ENCODE measurements at regions not wholly inside any gene's neighbourhood (a gene's known extent, or its start where the extent isn't known, plus 50 kb on each side); places are given as distances from the start of the nearest gene placed in this dataset.

GRCh38 chr7:36802459-36803135 lies 78.3 kb upstream of the AOAH start:
- Mint-ChIP-seq H3K27ac (no peak overlapping the region), H3K27me3 (peaks cover 8% of the 10 kb centered on the region), H3K4me1 (no peaks in the 10 kb centered on the region), H3K9me3 (no peaks in the 10 kb centered on the region), H3K4me3 (no peak overlapping the region), H3K36me3 (no peaks in the 10 kb centered on the region)
- DNase-seq (ENCODE audit: low spot score in 2 of 2) (no peak), ATAC-seq (ENCODE audit: low read depth) (no peak)

- DNase-seq (ENCODE audit: low spot score in 2 of 2) (no peak), ATAC-seq (ENCODE audit: low read depth) (no peak)
- Mint-ChIP-seq H3K9me3 (no peaks in the 10 kb centered on the region), H3K27ac (no peak overlapping the region), H3K27me3 (peaks cover 5% of the 10 kb centered on the region), H3K4me1 (no peaks in the 10 kb centered on the region), H3K36me3 (no peaks in the 10 kb centered on the region), H3K4me3 (no peak overlapping the region)
These were observed 72.7 kb upstream of the AOAH start for GRCh38 chr7:36796850-36797536.

- ATAC-seq (ENCODE audit: low read depth) (no peak), DNase-seq (ENCODE audit: low spot score in 2 of 2) (no peak)
- Mint-ChIP-seq H3K36me3 (no peaks in the 10 kb centered on the region), H3K4me1 (no peaks in the 10 kb centered on the region), H3K4me3 (no peak overlapping the region), H3K27ac (no peak overlapping the region), H3K9me3 (no peaks in the 10 kb centered on the region), H3K27me3 (peaks cover 5% of the 10 kb centered on the region)
These were observed 71.2 kb upstream of the AOAH start for GRCh38 chr7:36795451-36796021.

- no peak overlapping the region for H3K27ac Mint-ChIP-seq
These were observed 70.4 kb upstream of the AOAH start for GRCh38 chr7:36794689-36795088.

GRCh38 chr7:36792421-36792820 lies 68.1 kb upstream of the AOAH start:
- Mint-ChIP-seq H3K9me3 (no peaks in the 10 kb centered on the region), H3K36me3 (no peaks in the 10 kb centered on the region), H3K27ac (no peak overlapping the region), H3K27me3 (peaks cover 5% of the 10 kb centered on the region), H3K4me3 (no peak overlapping the region), H3K4me1 (peaks cover 4% of the 10 kb centered on the region)
- DNase-seq (ENCODE audit: low spot score in 2 of 2) (no peak), ATAC-seq (ENCODE audit: low read depth) (no peak)

More at GRCh38 chr7:36794689-36795088, 70.4 kb upstream of the AOAH start:
- ATAC-seq (ENCODE audit: low read depth) = no peak
- Mint-ChIP-seq H3K9me3 (no peaks in the 10 kb centered on the region), H3K36me3 (no peaks in the 10 kb centered on the region), H3K4me3 (no peak overlapping the region), H3K27me3 (peaks cover 5% of the 10 kb centered on the region), H3K4me1 (no peaks in the 10 kb centered on the region)
- no peak for DNase-seq (ENCODE audit: low spot score in 2 of 2)

- Mint-ChIP-seq H3K4me1 (peaks cover 4% of the 10 kb centered on the region), H3K36me3 (no peaks in the 10 kb centered on the region), H3K9me3 (no peaks in the 10 kb centered on the region), H3K4me3 (no peak overlapping the region), H3K27me3 (peaks cover 5% of the 10 kb centered on the region), H3K27ac (no peak overlapping the region)
- DNase-seq (ENCODE audit: low spot score in 2 of 2) (no peak), ATAC-seq (ENCODE audit: low read depth) (no peak)
These were observed 66.1 kb upstream of the AOAH start for GRCh38 chr7:36790311-36790787.

GRCh38 chr7:36788825-36789470 lies 64.7 kb upstream of the AOAH start:
- Mint-ChIP-seq H3K4me3 (no peak overlapping the region), H3K9me3 (no peaks in the 10 kb centered on the region), H3K4me1 (peaks cover 14% of the 10 kb centered on the region), H3K36me3 (no peaks in the 10 kb centered on the region), H3K27me3 (peaks cover 5% of the 10 kb centered on the region), H3K27ac (no peak overlapping the region)
- no peak for ATAC-seq (ENCODE audit: low read depth)
- no peak for DNase-seq (ENCODE audit: low spot score in 2 of 2)

GRCh38 chr7:36787933-36788378 lies 63.7 kb upstream of the AOAH start:
- Mint-ChIP-seq H3K9me3 (no peaks in the 10 kb centered on the region), H3K27me3 (peaks cover 5% of the 10 kb centered on the region), H3K4me1 (peaks cover 14% of the 10 kb centered on the region), H3K36me3 (no peaks in the 10 kb centered on the region), H3K4me3 (no peak overlapping the region), H3K27ac (no peak overlapping the region)
- ATAC-seq (ENCODE audit: low read depth) (no peak), DNase-seq (ENCODE audit: low spot score in 2 of 2) (no peak)

- H3K4me1 Mint-ChIP-seq = peaks cover 14% of the 10 kb centered on the region
- peak; percentile 98 for ATAC-seq (ENCODE audit: low read depth)
- no peaks in the 10 kb centered on the region for H3K9me3 Mint-ChIP-seq
- peak; percentile 29 to 53 for DNase-seq (ENCODE audit: low spot score in 2 of 2)
- H3K36me3 Mint-ChIP-seq = peaks cover 2% of the 10 kb centered on the region
- H3K4me3 Mint-ChIP-seq = peak overlapping the region; percentile 47
- no peaks in the 10 kb centered on the region for H3K27me3 Mint-ChIP-seq
- no peak overlapping the region for H3K27ac Mint-ChIP-seq
These were observed 61.0 kb upstream of the AOAH start for GRCh38 chr7:36784991-36785940.

- Mint-ChIP-seq H3K4me3 (no peak overlapping the region), H3K36me3 (peaks cover 10% of the 10 kb centered on the region)
- ATAC-seq (ENCODE audit: low read depth) = no peak
These were observed 56.9 kb upstream of the AOAH start for GRCh38 chr7:36781011-36781738.

GRCh38 chr7:36777855-36778254 lies 53.6 kb upstream of the AOAH start:
- Mint-ChIP-seq H3K4me3 (no peak overlapping the region), H3K9me3 (peaks cover 2% of the 10 kb centered on the region), H3K27me3 (peaks cover 11% of the 10 kb centered on the region), H3K36me3 (peaks cover 10% of the 10 kb centered on the region), H3K4me1 (peaks cover 19% of the 10 kb centered on the region), H3K27ac (no peak overlapping the region)
- ATAC-seq (ENCODE audit: low read depth) (no peak), DNase-seq (ENCODE audit: low spot score in 2 of 2) (no peak)

More at GRCh38 chr7:36781011-36781738, 56.9 kb upstream of the AOAH start:
- peaks cover 11% of the 10 kb centered on the region for H3K27me3 Mint-ChIP-seq
- H3K4me1 Mint-ChIP-seq = peaks cover 25% of the 10 kb centered on the region
- no peak for DNase-seq (ENCODE audit: low spot score in 2 of 2)
- no peak overlapping the region for H3K27ac Mint-ChIP-seq
- H3K9me3 Mint-ChIP-seq = peaks cover 2% of the 10 kb centered on the region

- DNase-seq (ENCODE audit: low spot score in 2 of 2) (peak in 1 of 2 donors; percentile 18), ATAC-seq (ENCODE audit: low read depth) (peak; percentile 85)
- H3K27ac Mint-ChIP-seq = peak overlapping the region; percentile 73
- H3K27me3 Mint-ChIP-seq = peaks cover 11% of the 10 kb centered on the region
- H3K36me3 Mint-ChIP-seq = peaks cover 9% of the 10 kb centered on the region
- peaks cover 2% of the 10 kb centered on the region for H3K9me3 Mint-ChIP-seq
- H3K4me1 Mint-ChIP-seq = peaks cover 19% of the 10 kb centered on the region
- H3K4me3 Mint-ChIP-seq = peak overlapping the region; percentile 42
These were observed 52.8 kb upstream of the AOAH start for GRCh38 chr7:36777062-36777461.

- H3K4me1 Mint-ChIP-seq = peaks cover 19% of the 10 kb centered on the region
- H3K27me3 Mint-ChIP-seq = peaks cover 11% of the 10 kb centered on the region
- DNase-seq (ENCODE audit: low spot score in 2 of 2) (no peak), ATAC-seq (ENCODE audit: low read depth) (no peak)
- H3K9me3 Mint-ChIP-seq = peaks cover 2% of the 10 kb centered on the region
- H3K36me3 Mint-ChIP-seq = peaks cover 9% of the 10 kb centered on the region
- H3K27ac Mint-ChIP-seq = no peak overlapping the region
- no peak overlapping the region for H3K4me3 Mint-ChIP-seq
These were observed 51.4 kb upstream of the AOAH start for GRCh38 chr7:36775676-36776075.
